GM23338 (cell line): ENCODE measurements at regions not wholly inside any gene's neighbourhood (a gene's known extent, or its start where the extent isn't known, plus 50 kb on each side); places are given as distances from the start of the nearest gene placed in this dataset.

Source experiments
- ATAC-seq: fragments of 200-7000 bp; cut with Tn5 transposase; 3 replicates; pipeline ENCODE4 v1.9.1; 2020
- DNase-seq: peaks from one replicate; pipeline ENCODE4 v3.0.0-alpha.2; 2015; ENCODE audit warnings: low spot score
- H2AFZ ChIP-seq: fragments of 200-600 bp; sonication (generic); 2 replicates; pipeline ENCODE4 v1.8.0; 2016; ENCODE audit warnings: antibody characterized with exemption, mild to moderate bottlenecking, moderate library complexity
- H3F3A ChIP-seq: fragments of 200-600 bp; sonication (generic); replicated peaks from 2 replicates; pipeline ENCODE4 v1.8.0; 2017; ENCODE audit warnings: antibody characterized with exemption, mixed run types, low read depth
- H3K27ac ChIP-seq: fragments of 200-600 bp; sonication (generic); 2 replicates; pipeline ENCODE4 v1.6.1; 2016; ENCODE audit warnings: low read depth
- H3K27me3 ChIP-seq: fragments of 200-600 bp; sonication (generic); 2 replicates; pipeline ENCODE4 v1.8.0; 2016; ENCODE audit warnings: mild to moderate bottlenecking, mixed run types, moderate library complexity; ENCODE audit not compliant: insufficient read depth
- H3K36me3 ChIP-seq: fragments of 200-600 bp; sonication (generic); 2 replicates; pipeline ENCODE4 v1.8.0; 2016; ENCODE audit warnings: mild to moderate bottlenecking; ENCODE audit not compliant: insufficient read depth
- H3K4me1 ChIP-seq: fragments of 200-600 bp; sonication (generic); 2 replicates; pipeline ENCODE4 v1.8.0; 2016; ENCODE audit warnings: mild to moderate bottlenecking, moderate library complexity; ENCODE audit not compliant: insufficient read depth
- H3K4me2 ChIP-seq: fragments of 200-600 bp; sonication (generic); 2 replicates; pipeline ENCODE4 v1.7.1; 2017; ENCODE audit warnings: mixed run types
- H3K4me3 ChIP-seq: fragments of 200-600 bp; sonication (generic); 2 replicates; pipeline ENCODE4 v1.6.1; 2016; ENCODE audit warnings: mixed run types
- H3K79me2 ChIP-seq: fragments of 200-600 bp; sonication (generic); replicated peaks from 2 replicates; pipeline ENCODE4 v1.8.0; 2017; ENCODE audit warnings: mild to moderate bottlenecking; ENCODE audit not compliant: insufficient read depth
- H3K9me2 ChIP-seq: fragments of 200-600 bp; sonication (generic); 2 replicates; pipeline ENCODE4 v1.8.0; 2017; ENCODE audit not compliant: insufficient read depth
- H4K20me1 ChIP-seq: fragments of 200-600 bp; sonication (generic); replicated peaks from 2 replicates; pipeline ENCODE4 v1.8.0; 2017; ENCODE audit warnings: mild to moderate bottlenecking; ENCODE audit not compliant: insufficient read depth
- H3K27ac Mint-ChIP-seq: 2 replicates; pipeline ENCODE4 v1.8.0; 2020; ENCODE audit warnings: inconsistent platforms, mild to moderate bottlenecking, moderate library complexity, mixed read lengths
- H3K27me3 Mint-ChIP-seq: 3 replicates; pipeline ENCODE4 v1.8.0; 2022; ENCODE audit warnings: low read depth, mild to moderate bottlenecking, moderate library complexity, mixed read lengths, inconsistent platforms; ENCODE audit not compliant: insufficient read depth, poor library complexity
- H3K36me3 Mint-ChIP-seq: 3 replicates; pipeline ENCODE4 v1.8.0; 2021; ENCODE audit warnings: low read depth, mild to moderate bottlenecking, inconsistent platforms, moderate library complexity, mixed read lengths
- H3K4me1 Mint-ChIP-seq: 3 replicates; pipeline ENCODE4 v1.8.0; 2020; ENCODE audit warnings: mild to moderate bottlenecking, inconsistent platforms, mixed read lengths
- H3K4me3 Mint-ChIP-seq: 3 replicates; pipeline ENCODE4 v1.8.0; 2021; ENCODE audit warnings: moderate library complexity, mild to moderate bottlenecking, inconsistent platforms, mixed read lengths
- H3K9me3 Mint-ChIP-seq: 3 replicates; pipeline ENCODE4 v1.8.0; 2020; ENCODE audit warnings: moderate library complexity, mild to moderate bottlenecking, inconsistent platforms, mixed read lengths
- CREB1 ChIP-seq: fragments of 250-450 bp; sonication (Bioruptor Pico); IDR thresholded peaks from 2 replicates; pipeline ENCODE4 v1.5.0; 2020; ENCODE audit warnings: low read depth, mild to moderate bottlenecking, moderate library complexity
- EZH2 ChIP-seq: fragments of 200-600 bp; sonication (generic); IDR thresholded peaks from one replicate; pipeline ENCODE4 v1.8.0; 2017; ENCODE audit warnings: antibody characterized with exemption, mild to moderate bottlenecking, low read depth; ENCODE audit not compliant: unreplicated experiment
- EZH2phosphoT487 ChIP-seq: fragments of 200-600 bp; sonication (generic); IDR thresholded peaks from one replicate; pipeline ENCODE4 v1.8.1; 2018; ENCODE audit warnings: antibody characterized with exemption; ENCODE audit not compliant: unreplicated experiment
- JUNB ChIP-seq: IDR thresholded peaks from one replicate; pipeline ENCODE4 v1.6.1; 2016; ENCODE audit warnings: antibody characterized with exemption; ENCODE audit not compliant: unreplicated experiment
- NANOG ChIP-seq: IDR thresholded peaks from 2 replicates; pipeline ENCODE4 v1.6.1; 2016; ENCODE audit warnings: antibody characterized with exemption, borderline replicate concordance
- POLR2AphosphoS5 ChIP-seq: IDR thresholded peaks from 2 replicates; pipeline ENCODE4 v1.6.1; 2016; ENCODE audit warnings: antibody characterized with exemption, low read depth
- STAT1 ChIP-seq: IDR thresholded peaks from one replicate; pipeline ENCODE4 v1.6.1; 2016; ENCODE audit warnings: antibody characterized with exemption; ENCODE audit not compliant: unreplicated experiment
- ZNF114 ChIP-seq: fragments of 250-450 bp; sonication (Bioruptor Pico); IDR thresholded peaks from 2 replicates; pipeline ENCODE4 v1.5.0; 2020; ENCODE audit warnings: mild to moderate bottlenecking, moderate library complexity
- ZNF331 ChIP-seq: fragments of 250-450 bp; sonication (Bioruptor Pico); IDR thresholded peaks from 2 replicates; pipeline ENCODE4 v1.5.0; 2020; ENCODE audit warnings: low read depth, mild to moderate bottlenecking, moderate library complexity
- TF ChIP-seq, protein P1 (sequence below): IDR thresholded peaks from one replicate; pipeline ENCODE4 v1.6.1; 2018; ENCODE audit warnings: antibody characterized with exemption; ENCODE audit not compliant: unreplicated experiment
- TF ChIP-seq, protein P2 (sequence below): IDR thresholded peaks from 2 replicates; pipeline ENCODE4 v1.6.1; 2016; ENCODE audit warnings: antibody characterized with exemption
- TF ChIP-seq, protein P3 (sequence below): fragments of 250-450 bp; sonication (Bioruptor Pico); IDR thresholded peaks from 2 replicates; pipeline ENCODE4 v1.5.0; 2020; ENCODE audit warnings: mild to moderate bottlenecking, moderate library complexity
- TF ChIP-seq, protein P4 (sequence below), 2 experiments: fragments of 200-600 bp in 1 of 2; sonication (generic) in 1 of 2; conservative IDR thresholded peaks; 2 replicates each; pipeline versions ENCODE4 v1.5.1 to v1.6.1; 2016 to 2017; ENCODE audit warnings: antibody characterized with exemption in 2 of 2, low read depth in 2 of 2, mild to moderate bottlenecking in 2 of 2, moderate library complexity in 1 of 2

DNA sequence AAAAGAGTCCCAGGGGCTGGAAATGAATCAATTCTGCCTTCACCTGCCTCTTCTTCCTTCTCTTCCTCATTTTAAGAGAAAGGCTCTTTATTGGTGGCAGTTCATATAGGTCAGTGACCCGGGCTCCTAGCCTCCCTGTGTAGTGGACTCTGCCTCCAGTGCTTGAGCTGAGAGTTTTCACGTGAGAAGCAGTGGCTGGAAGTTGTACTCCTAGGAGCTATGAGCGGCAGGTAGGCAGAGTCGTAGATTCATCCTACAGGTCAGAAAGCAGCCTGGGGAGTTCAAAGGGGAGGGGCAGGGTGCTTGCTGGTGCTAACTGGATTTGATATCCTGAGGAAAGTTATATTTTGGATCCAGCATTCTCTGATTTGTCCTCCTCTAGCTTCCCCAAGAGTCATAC is 101.1 kb downstream of the RPLP1 start:
- Histone ChIP-seq H3K79me2 (no peaks in the 10 kb centered on the region), H4K20me1 (no peaks in the 10 kb centered on the region), H3K4me3 (no peak overlapping the region), H3K9me2 (no peaks in the 10 kb centered on the region), H3K4me1 (peaks cover 16% of the 10 kb centered on the region), H3K36me3 (no peaks in the 10 kb centered on the region), H3F3A (no peaks in the 10 kb centered on the region), H3K27ac (no peak overlapping the region), H2AFZ (0 out of 2 replicates have a peak overlapping the region, but pooled peaks have one; percentile 5), H3K27me3 (no peaks in the 10 kb centered on the region), H3K4me2 (no peak overlapping the region)
- TF ChIP-seq, protein P1, sequence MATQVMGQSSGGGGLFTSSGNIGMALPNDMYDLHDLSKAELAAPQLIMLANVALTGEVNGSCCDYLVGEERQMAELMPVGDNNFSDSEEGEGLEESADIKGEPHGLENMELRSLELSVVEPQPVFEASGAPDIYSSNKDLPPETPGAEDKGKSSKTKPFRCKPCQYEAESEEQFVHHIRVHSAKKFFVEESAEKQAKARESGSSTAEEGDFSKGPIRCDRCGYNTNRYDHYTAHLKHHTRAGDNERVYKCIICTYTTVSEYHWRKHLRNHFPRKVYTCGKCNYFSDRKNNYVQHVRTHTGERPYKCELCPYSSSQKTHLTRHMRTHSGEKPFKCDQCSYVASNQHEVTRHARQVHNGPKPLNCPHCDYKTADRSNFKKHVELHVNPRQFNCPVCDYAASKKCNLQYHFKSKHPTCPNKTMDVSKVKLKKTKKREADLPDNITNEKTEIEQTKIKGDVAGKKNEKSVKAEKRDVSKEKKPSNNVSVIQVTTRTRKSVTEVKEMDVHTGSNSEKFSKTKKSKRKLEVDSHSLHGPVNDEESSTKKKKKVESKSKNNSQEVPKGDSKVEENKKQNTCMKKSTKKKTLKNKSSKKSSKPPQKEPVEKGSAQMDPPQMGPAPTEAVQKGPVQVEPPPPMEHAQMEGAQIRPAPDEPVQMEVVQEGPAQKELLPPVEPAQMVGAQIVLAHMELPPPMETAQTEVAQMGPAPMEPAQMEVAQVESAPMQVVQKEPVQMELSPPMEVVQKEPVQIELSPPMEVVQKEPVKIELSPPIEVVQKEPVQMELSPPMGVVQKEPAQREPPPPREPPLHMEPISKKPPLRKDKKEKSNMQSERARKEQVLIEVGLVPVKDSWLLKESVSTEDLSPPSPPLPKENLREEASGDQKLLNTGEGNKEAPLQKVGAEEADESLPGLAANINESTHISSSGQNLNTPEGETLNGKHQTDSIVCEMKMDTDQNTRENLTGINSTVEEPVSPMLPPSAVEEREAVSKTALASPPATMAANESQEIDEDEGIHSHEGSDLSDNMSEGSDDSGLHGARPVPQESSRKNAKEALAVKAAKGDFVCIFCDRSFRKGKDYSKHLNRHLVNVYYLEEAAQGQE: no peak
- TF ChIP-seq NANOG: no peak
- TF ChIP-seq CREB1 (CRISPR knock-in tag): no peak
- TF ChIP-seq, protein P2, sequence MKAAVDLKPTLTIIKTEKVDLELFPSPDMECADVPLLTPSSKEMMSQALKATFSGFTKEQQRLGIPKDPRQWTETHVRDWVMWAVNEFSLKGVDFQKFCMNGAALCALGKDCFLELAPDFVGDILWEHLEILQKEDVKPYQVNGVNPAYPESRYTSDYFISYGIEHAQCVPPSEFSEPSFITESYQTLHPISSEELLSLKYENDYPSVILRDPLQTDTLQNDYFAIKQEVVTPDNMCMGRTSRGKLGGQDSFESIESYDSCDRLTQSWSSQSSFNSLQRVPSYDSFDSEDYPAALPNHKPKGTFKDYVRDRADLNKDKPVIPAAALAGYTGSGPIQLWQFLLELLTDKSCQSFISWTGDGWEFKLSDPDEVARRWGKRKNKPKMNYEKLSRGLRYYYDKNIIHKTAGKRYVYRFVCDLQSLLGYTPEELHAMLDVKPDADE: no peak
- TF ChIP-seq, protein P3, sequence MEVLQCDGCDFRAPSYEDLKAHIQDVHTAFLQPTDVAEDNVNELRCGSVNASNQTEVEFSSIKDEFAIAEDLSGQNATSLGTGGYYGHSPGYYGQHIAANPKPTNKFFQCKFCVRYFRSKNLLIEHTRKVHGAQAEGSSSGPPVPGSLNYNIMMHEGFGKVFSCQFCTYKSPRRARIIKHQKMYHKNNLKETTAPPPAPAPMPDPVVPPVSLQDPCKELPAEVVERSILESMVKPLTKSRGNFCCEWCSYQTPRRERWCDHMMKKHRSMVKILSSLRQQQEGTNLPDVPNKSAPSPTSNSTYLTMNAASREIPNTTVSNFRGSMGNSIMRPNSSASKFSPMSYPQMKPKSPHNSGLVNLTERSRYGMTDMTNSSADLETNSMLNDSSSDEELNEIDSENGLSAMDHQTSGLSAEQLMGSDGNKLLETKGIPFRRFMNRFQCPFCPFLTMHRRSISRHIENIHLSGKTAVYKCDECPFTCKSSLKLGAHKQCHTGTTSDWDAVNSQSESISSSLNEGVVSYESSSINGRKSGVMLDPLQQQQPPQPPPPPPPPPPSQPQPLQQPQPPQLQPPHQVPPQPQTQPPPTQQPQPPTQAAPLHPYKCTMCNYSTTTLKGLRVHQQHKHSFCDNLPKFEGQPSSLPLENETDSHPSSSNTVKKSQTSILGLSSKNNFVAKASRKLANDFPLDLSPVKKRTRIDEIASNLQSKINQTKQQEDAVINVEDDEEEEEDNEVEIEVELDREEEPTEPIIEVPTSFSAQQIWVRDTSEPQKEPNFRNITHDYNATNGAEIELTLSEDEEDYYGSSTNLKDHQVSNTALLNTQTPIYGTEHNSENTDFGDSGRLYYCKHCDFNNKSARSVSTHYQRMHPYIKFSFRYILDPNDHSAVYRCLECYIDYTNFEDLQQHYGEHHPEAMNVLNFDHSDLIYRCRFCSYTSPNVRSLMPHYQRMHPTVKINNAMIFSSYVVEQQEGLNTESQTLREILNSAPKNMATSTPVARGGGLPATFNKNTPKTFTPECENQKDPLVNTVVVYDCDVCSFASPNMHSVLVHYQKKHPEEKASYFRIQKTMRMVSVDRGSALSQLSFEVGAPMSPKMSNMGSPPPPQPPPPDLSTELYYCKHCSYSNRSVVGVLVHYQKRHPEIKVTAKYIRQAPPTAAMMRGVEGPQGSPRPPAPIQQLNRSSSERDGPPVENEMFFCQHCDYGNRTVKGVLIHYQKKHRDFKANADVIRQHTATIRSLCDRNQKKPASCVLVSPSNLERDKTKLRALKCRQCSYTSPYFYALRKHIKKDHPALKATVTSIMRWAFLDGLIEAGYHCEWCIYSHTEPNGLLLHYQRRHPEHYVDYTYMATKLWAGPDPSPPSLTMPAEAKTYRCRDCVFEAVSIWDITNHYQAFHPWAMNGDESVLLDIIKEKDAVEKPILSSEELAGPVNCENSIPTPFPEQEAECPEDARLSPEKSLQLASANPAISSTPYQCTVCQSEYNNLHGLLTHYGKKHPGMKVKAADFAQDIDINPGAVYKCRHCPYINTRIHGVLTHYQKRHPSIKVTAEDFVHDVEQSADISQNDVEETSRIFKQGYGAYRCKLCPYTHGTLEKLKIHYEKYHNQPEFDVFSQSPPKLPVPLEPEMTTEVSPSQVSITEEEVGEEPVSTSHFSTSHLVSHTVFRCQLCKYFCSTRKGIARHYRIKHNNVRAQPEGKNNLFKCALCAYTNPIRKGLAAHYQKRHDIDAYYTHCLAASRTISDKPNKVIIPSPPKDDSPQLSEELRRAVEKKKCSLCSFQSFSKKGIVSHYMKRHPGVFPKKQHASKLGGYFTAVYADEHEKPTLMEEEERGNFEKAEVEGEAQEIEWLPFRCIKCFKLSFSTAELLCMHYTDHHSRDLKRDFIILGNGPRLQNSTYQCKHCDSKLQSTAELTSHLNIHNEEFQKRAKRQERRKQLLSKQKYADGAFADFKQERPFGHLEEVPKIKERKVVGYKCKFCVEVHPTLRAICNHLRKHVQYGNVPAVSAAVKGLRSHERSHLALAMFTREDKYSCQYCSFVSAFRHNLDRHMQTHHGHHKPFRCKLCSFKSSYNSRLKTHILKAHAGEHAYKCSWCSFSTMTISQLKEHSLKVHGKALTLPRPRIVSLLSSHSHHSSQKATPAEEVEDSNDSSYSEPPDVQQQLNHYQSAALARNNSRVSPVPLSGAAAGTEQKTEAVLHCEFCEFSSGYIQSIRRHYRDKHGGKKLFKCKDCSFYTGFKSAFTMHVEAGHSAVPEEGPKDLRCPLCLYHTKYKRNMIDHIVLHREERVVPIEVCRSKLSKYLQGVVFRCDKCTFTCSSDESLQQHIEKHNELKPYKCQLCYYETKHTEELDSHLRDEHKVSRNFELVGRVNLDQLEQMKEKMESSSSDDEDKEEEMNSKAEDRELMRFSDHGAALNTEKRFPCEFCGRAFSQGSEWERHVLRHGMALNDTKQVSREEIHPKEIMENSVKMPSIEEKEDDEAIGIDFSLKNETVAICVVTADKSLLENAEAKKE: no peak
- no peak for TF ChIP-seq ZNF331 (CRISPR knock-in tag)
- TF ChIP-seq ZNF114 (CRISPR knock-in tag): no peak
- no peak for TF ChIP-seq STAT1
- no peak for TF ChIP-seq POLR2AphosphoS5
- TF ChIP-seq EZH2phosphoT487: no peak
- TF ChIP-seq EZH2: no peak
- TF ChIP-seq, protein P4, sequence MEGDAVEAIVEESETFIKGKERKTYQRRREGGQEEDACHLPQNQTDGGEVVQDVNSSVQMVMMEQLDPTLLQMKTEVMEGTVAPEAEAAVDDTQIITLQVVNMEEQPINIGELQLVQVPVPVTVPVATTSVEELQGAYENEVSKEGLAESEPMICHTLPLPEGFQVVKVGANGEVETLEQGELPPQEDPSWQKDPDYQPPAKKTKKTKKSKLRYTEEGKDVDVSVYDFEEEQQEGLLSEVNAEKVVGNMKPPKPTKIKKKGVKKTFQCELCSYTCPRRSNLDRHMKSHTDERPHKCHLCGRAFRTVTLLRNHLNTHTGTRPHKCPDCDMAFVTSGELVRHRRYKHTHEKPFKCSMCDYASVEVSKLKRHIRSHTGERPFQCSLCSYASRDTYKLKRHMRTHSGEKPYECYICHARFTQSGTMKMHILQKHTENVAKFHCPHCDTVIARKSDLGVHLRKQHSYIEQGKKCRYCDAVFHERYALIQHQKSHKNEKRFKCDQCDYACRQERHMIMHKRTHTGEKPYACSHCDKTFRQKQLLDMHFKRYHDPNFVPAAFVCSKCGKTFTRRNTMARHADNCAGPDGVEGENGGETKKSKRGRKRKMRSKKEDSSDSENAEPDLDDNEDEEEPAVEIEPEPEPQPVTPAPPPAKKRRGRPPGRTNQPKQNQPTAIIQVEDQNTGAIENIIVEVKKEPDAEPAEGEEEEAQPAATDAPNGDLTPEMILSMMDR (conservative IDR thresholded peaks at IDR 0.05; ENCODE audit: low read depth in 2 of 2): no peak
- no peak for TF ChIP-seq JUNB
- H3K9me3 Mint-ChIP-seq: peaks cover 11% of the 10 kb centered on the region; the same call in 2 of the 3 replicates
- no peaks in the 10 kb centered on the region for H3K36me3 Mint-ChIP-seq
- no peak overlapping the region for H3K27ac Mint-ChIP-seq
- peaks cover 4% of the 10 kb centered on the region for H3K27me3 Mint-ChIP-seq
- DNase-seq (no peak), ATAC-seq (no peak)
- H3K4me3 Mint-ChIP-seq: no peak overlapping the region
- peaks cover 28% of the 10 kb centered on the region for H3K4me1 Mint-ChIP-seq
